ENCODE measurements at regions not wholly inside any gene's neighbourhood (a gene's known extent, or its start where the extent isn't known, plus 50 kb on each side); places are given as distances from the start of the nearest gene placed in this dataset.
A peak's percentile ranks its signal among the peaks of the same experiment; 100 is the strongest.
"Not testable (repeated sequence)": the region's sequence is repeated elsewhere in the genome, so short reads cannot be mapped to it uniquely, and the experiment has no call there.

DNA sequence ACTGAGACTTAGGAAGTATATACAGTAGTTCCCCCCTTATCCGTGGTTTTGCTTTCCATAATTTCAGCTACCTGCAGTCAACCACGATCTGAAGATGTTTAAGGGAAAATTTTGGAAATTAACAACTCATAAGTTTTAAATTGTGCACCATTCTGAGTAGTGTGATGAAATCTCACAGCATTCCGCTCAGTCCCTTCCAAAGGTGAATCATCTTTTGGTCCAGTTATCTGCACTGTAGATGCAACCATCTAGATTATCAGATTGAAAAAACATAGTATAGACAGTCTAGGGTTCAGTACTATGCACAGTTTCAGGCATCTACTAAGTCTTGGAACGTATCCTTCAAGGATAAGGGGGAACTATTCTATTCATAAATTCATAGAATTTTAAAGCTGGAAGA, 109.0 kb downstream of the ANXA3 start:
- DNase-seq: no peak

DNA sequence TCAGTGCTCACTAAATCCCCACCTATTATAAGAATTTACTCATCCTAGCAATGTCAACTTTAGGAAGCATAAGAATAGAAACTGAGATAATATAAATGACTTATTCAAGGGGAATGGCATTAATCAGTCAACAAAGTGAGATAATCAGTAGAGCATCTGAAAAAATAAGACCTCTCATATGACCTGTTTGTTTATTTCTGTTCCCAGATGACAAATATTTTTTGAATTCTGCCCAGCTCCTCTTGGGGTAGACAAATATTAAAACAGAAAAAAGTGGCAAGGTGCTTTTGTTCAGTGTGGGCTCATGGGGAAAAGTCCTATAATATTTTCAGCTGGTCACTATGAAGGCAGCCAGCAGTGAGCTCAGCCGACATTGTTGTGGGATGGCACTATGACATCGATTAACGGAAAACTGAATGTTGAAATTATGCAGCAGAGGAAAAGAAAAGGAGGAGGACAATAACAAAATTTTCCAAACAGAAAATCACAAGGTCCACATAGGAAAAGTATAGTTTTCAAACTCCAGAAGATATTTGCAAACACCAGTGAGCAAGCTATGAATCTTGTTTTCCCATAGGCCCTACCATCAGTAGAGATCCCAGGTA, 109.6 kb downstream of the ANXA3 start:
- no peak for DNase-seq

DNA sequence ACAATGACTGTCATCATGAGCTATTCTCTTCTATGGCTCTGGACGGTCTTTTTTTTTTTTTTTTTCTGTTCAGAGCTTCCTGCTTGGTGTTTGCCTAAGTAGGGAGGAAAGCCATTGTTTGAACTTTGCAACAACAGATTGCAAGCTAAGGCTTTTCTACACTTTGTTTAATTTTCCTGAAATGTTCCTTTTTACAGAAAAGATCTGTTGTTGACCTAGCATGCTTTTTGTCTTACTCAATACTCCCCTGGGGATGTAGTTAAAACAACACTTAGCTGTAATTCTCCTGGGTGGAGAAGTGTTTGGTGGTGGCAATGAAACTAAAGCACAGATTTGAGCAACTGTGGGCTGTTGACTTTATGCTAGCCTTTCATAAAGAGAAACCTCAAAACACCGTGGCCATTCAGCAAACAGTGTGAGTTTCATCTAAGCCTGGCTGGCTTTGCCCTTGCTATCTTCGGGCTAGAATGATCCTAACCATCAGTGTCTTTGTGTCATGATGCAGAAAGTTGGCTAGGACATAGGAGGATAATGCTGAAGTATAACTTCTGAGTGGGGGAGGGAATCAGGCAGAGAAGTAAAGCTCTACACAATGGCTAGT, 110.5 kb downstream of the ANXA3 start:
- peak in 2 of 6 experiments; percentile 17 to 19 for DNase-seq

DNA sequence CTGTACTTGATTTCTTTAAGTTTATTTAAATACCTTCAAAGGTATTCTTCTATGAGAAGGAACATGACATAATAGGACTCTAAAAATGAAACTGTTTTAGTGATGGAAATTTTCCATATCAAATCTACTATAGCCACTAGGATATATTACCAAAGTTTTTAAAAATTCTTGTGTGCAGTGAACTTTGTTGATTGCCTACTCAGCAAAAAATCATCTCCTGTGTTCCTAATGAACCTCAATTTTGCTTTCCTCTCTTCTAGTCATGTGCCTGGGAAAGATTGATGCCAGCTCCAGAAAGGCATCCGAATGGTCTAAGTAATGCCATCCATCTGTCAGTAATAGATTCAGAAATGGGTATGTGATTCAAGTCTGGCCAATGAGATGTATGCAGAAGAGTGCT, 111.1 kb downstream of the ANXA3 start:
- DNase-seq: no peak

DNA sequence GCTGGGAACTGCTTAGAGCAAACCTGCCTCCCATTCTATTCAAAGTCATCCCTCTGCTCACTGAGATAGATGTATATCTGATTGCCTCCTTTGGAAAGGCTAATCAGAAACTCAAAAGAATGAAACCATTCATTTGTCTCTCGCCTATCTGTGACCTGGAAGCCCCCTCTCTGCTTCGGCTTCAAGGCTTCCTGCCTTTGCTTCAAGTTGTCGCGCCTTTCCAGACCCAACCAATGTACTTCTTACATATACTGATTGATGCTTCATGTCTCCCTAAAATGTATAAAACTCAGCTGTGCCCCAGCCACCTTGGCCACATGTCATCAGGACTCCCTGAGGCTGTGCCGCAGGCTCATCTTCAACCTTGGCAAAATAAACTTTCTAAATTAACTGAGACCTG, 111.9 kb upstream of the BMP2K start:
- not testable (repeated sequence) for DNase-seq

GRCh38 chr4:78665216-78665770, 110.9 kb upstream of the BMP2K start:
- no peak for DNase-seq

DNA sequence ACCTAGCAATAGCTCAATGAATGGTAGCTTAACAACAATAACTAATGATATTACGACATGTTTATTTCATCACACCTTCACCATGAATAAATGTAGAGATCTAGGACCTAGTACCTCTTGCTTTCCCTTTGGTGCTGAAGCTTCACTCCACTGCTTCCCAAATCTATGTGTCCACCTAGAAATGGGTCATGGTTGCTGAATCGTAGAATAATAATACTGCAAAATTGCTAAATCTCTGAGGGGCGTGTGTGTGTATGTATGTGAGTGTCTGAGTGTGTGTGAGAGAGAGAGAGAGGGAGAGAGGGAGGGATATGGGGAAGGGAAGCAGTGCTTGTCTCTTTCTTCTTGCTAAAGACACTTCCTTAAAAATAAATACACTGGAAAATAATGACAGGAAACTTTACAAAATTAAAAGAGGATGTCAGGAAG, 109.3 kb upstream of the BMP2K start:
- no peak for DNase-seq

- no peak for DNase-seq
Observed at GRCh38 chr4:78667325-78667724, 108.8 kb upstream of the BMP2K start.

DNA sequence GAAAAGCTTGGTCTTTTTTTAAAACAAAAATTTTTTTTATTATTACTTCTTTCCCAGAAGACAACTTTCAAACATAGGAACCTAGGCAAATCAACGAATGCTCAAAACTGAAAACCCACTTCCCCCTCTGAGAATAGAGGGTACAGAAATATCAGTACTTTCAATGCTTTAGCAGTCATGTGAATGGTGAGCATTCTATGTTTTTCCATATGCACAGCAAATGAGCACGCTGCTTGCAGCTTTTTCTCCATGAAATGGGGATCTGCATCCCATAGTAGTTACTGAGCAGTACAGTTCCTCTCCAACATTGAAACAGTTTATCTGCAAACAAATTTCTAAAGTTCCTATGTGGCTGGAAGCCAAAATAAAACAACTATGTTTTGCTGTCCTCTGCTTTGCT, 108.4 kb upstream of the BMP2K start:
- DNase-seq: no peak

DNA sequence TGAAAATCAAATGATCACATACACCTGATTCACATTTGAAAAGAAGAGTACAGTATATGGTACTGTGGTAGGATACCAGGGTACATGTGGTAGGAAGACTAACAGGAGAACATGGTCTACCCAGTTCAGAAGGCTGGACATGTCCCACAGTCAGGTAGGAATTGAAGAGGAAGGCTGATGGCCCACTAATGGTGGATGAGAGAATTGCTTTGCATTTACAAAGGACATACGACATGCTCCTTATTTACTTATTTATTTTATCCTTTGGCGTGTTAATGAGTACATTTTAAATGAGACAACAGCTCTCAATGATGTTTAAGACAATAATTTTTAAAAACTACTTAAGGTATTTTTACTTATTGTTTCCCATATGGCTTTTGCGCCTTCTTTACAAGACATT, 106.7 kb upstream of the BMP2K start:
- DNase-seq: no peak

DNA sequence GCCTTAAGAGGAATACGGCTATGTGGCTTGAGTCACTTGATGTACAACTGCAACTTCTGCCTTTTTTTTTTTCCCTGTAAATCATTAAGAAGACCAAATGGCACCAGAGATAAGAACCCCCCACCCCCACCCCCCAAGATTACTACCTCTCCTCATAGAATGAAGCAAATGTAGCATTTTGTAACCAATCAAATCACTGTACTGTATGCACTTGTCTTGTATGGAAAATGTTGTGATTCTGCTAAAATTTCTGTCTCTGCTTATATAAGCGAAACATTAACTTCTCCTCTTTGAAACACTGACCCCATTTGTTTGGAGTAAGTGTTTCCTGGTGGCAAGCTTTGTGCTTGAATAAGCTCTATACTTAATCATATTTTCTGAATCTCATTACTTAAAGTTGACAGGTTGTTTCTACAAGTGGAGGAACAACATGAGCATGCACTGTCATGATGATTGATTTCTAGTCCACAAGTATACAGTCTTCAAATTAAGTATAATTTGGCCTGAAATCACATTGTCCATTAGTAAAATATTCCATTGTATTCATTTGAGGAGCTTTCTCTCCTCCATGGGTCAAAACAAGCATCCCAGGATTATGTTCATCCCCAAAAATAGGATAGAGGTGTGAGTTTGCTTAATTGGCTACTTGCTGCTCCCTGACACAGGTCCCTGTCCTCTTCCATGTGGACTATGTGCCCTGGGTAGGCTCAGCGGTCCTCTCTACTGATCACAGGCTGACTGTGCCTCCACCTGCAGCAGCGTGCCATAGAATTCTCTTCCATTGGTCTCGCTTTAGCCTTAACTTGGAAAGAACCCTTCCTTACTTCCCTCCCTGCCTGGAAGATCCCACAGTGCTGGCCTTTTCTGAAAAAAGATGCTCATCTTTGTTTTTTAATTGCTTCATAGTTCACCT, 104.0 kb upstream of the BMP2K start:
- DNase-seq: no peak

DNA sequence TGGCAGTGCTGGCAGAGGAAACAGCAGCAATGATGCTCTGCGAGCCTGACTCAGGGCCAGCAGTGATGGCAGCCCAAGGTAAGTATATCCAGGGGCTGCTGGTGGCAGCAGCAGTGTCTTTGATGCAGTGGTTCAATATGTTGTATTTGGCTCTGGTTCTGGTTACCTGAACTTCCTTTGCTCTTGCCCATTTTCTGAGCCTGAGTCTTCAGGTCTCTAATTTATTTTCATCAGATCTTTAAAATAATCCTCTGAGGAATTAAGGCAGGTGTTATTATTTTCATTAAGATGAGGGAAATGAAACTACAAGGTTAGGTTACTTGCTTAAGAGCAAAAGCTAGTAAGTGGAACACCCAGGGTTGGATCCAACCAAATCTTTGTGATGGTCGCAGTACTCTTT, 102.8 kb upstream of the BMP2K start:
- DNase-seq: no peak

DNA sequence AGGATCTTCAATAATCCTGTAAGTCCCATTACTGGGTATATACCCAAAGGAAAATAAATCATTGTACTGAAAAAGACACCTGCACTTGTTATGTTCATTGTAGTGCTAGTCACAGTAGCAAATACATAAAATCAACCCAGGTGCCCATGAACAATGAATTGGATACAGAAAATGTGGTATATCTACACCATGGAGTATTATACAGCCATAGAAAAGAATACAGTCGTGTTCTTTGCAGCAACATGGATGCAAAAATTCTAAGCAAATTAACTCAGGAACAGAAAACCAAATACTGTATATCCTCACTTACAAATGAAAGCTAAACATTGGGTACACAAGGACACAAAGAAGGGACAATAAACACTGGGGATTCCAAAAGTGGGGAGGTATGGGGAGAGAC, 100.8 kb upstream of the BMP2K start:
- no peak for DNase-seq

DNA sequence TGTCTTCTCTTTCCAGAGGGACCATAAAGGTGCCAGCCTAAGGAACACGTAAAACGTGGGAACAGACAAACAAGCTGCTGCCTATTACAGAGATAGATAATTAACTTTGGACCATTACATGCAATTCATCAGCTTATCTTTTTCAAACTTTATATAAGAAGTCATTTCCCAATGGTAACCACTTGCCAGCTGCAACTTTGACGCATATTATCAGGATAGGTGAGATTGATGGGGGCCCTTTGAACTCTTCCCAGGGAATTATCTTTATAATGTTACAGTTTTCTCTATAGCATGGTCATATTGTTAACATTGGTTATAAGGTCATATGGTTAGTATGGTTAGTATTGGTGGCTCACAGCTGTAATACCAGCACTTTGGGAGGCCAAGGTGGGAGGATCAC, 94.1 kb upstream of the BMP2K start:
- DNase-seq: no peak

- DNase-seq: no peak
Observed at GRCh38 chr4:78683352-78683751, 92.8 kb upstream of the BMP2K start.

- no peak for DNase-seq
Observed at GRCh38 chr4:78684325-78685079, 91.6 kb upstream of the BMP2K start.

DNA sequence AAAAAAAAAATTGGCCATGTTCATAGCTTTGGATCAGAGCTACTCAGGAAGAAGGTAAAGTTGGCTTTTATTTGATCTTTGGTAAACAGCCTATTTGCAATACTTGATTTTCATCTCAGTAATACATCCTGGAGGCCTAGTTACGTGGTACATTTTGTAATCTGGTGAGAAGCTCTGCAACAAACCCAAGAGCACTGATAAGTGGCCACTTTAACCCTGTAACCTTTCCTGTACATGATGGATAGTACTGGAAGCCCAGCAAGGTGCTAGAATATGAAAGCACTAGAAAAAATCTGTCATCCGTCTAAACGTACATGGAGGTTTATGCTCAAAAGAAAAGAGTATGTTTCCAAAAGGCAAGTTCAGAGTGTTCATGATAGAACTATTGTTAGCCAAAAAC, 88.3 kb upstream of the BMP2K start:
- DNase-seq: no peak

- DNase-seq: no peak
Observed at GRCh38 chr4:78688366-78688765, 87.8 kb upstream of the BMP2K start.

- no peak for DNase-seq
Observed at GRCh38 chr4:78689261-78689660, 86.9 kb upstream of the BMP2K start.

GRCh38 chr4:78689700-78690323, 86.3 kb upstream of the BMP2K start:
- DNase-seq: no peak

- DNase-seq: no peak
Observed at GRCh38 chr4:78691334-78691754, 84.8 kb upstream of the BMP2K start.

All from stimulated activated naive CD4-positive, alpha-beta T cell (primary cell).